NCI-H226 (cell line): ENCODE measurements at regions not wholly inside any gene's neighbourhood (a gene's known extent, or its start where the extent isn't known, plus 50 kb on each side); places are given as distances from the start of the nearest gene placed in this dataset.
"Not testable (repeated sequence)": the region's sequence is repeated elsewhere in the genome, so short reads cannot be mapped to it uniquely, and the experiment has no call there.

ENCODE experiments used
- DNase-seq: peaks from one replicate; pipeline ENCODE4 v3.0.0-alpha.2; 2015

- DNase-seq: no peak
Observed at GRCh38 chr11:57871231-57871630, 109.6 kb downstream of the CTNND1 start.

GRCh38 chr11:57873196-57873911 is 111.8 kb downstream of the CTNND1 start:
- peak; percentile 79 for DNase-seq

GRCh38 chr11:57874981-57875380 is 113.4 kb downstream of the CTNND1 start:
- no peak for DNase-seq

- DNase-seq: no peak
Observed at GRCh38 chr11:57881647-57882046, 120.0 kb downstream of the CTNND1 start.

GRCh38 chr11:57883630-57884029 is 122.0 kb downstream of the CTNND1 start:
- no peak for DNase-seq

- DNase-seq: no peak
Observed at GRCh38 chr11:57885298-57886050, 123.9 kb downstream of the CTNND1 start.

- no peak for DNase-seq
Observed at GRCh38 chr11:57888386-57888785, 126.8 kb downstream of the CTNND1 start.

- no peak for DNase-seq
Observed at GRCh38 chr11:57890521-57890920, 128.9 kb downstream of the CTNND1 start.

GRCh38 chr11:57893200-57893599 is 130.5 kb upstream of the OR9Q1 start:
- not testable (repeated sequence) for DNase-seq

- no peak for DNase-seq
Observed at GRCh38 chr11:57896361-57897145, 127.1 kb upstream of the OR9Q1 start.

- DNase-seq: peak; percentile 48
Observed at GRCh38 chr11:57899378-57899777, 124.3 kb upstream of the OR9Q1 start.

- peak; percentile 71 for DNase-seq
Observed at GRCh38 chr11:57900320-57900719, 123.4 kb upstream of the OR9Q1 start.

GRCh38 chr11:57901278-57901677 is 122.4 kb upstream of the OR9Q1 start:
- peak; percentile 28 for DNase-seq

- DNase-seq: peak; percentile 12
Observed at GRCh38 chr11:57901756-57902155, 121.9 kb upstream of the OR9Q1 start.

GRCh38 chr11:57903011-57903410 is 120.7 kb upstream of the OR9Q1 start:
- no peak for DNase-seq

GRCh38 chr11:57903441-57904123 is 120.1 kb upstream of the OR9Q1 start:
- peak; percentile 36 for DNase-seq

GRCh38 chr11:57904376-57904775 is 119.3 kb upstream of the OR9Q1 start:
- no peak for DNase-seq

- DNase-seq: peak; percentile 35
Observed at GRCh38 chr11:57905439-57905838, 118.2 kb upstream of the OR9Q1 start.

- not testable (repeated sequence) for DNase-seq
Observed at GRCh38 chr11:57908399-57908798, 115.3 kb upstream of the OR9Q1 start.

- not testable (repeated sequence) for DNase-seq
Observed at GRCh38 chr11:57911522-57911921, 112.2 kb upstream of the OR9Q1 start.

GRCh38 chr11:57913715-57914704 is 109.7 kb upstream of the OR9Q1 start:
- no peak for DNase-seq

GRCh38 chr11:57917632-57918031 is 106.0 kb upstream of the OR9Q1 start:
- DNase-seq: no peak
